ENCODE measurements at regions not wholly inside any gene's neighbourhood (a gene's known extent, or its start where the extent isn't known, plus 50 kb on each side); places are given as distances from the start of the nearest gene placed in this dataset.
A peak's percentile ranks its signal among the peaks of the same experiment; 100 is the strongest.

DNA sequence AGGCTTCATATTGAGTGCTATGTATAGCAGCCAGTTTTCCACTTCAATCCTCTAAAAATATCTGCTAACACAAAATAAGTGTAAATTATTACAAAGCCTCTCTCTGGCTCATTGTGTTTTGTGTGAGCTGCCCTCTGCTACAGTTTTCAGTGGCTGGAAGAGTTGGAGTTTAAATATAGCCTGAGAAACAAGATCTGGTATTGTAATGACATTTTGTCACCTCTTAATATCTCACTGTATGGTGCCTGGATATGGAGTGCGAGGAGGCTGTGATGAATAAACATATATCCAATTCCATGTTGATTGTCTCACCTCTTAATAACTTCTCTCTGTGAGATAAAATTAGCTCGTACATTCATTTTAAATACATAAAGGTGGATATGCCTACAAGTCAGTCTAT lies 269.7 kb downstream of the FLRT2 start:
- DNase-seq, result no peak

GRCh38 chr14:85798856-85799255 lies 268.9 kb downstream of the FLRT2 start:
- peak; percentile 63 for DNase-seq

DNA sequence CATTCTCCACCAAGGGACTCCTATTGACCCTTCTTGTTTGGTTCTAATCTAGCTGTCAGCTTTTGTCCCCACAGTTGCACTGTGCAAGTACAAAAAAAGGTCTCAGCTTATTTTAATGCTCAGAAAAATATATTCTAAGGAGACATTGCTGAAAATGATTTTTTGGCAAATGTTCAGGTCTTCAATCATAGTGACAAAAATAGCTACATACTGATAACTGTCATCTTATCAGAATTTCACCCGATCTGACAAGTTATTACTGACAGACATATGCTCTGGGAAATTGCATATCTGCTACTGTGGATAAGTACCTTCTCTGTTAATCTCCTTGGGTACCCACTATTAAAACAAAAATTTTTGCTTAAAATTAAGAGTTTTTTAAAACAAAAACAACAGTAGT lies 263.6 kb downstream of the FLRT2 start:
- DNase-seq, result no peak

GRCh38 chr14:85789506-85789905 lies 259.6 kb downstream of the FLRT2 start:
- no peak for DNase-seq

DNA sequence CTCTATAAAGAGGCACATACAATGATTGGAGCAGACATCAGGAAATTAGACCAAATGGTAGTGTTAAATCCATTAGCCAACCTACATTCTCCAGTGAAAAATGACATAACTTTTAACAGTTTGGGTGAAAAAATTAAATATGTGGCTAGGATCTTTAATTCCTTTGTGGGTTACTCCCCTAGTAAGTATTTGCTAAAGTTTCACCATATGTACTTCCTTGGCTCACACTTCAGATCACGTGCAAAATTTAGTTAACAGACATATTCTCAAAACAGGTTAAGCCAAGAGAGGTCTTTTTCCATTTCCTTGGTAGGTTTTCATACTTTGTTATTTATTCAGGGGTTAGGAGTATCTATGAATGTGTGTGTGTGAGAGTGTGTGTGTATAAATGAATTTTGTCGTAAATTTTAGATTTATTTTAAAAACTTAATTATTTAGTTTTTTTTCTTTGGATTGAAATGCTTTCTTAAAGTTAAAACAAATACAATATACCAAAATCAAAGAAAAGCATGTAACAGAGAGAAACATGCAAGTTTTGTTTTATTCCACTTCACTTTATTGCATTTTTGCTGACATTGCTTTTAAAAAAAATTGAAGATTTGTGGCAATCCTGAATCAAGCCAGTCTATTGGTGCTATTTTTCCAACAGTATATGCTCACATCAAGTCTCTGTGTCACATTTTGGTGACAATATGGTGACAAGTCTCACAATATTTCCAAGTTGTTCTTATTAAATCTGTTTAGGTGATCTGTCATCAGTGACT lies 258.7 kb downstream of the FLRT2 start:
- DNase-seq, result no peak

DNA sequence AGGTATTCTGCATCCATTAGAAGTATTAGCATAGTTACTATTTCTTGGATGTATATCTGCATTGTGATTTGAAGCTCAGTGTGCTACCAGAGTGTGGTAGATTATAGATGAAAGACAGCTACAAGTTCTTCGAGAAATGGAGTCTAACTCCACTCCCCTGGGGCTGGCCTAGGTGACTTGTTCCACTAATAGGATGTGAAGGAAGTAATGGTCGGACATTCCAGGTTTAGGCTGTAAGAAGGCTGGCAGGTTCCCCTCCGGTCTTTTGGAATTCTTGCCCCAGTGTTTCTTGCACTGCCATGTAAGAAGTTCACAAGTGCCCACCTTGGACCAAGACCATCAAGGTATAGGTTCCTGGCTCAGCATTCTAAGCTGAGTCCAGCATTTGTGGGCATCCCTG lies 236.4 kb downstream of the FLRT2 start:
- DNase-seq, result no peak

GRCh38 chr14:85764822-85765221 lies 234.9 kb downstream of the FLRT2 start:
- peak; percentile 73 for DNase-seq

- DNase-seq, result peak; percentile 68
Observed at GRCh38 chr14:85762526-85762925, 232.6 kb downstream of the FLRT2 start.

- DNase-seq, result no peak
Observed at GRCh38 chr14:85752175-85752574, 222.2 kb downstream of the FLRT2 start.

- DNase-seq, result no peak
Observed at GRCh38 chr14:85744573-85744972, 214.6 kb downstream of the FLRT2 start.

GRCh38 chr14:85732031-85732430 lies 202.1 kb downstream of the FLRT2 start:
- no peak for DNase-seq

- peak; percentile 71 for DNase-seq
Observed at GRCh38 chr14:85731186-85731585, 201.2 kb downstream of the FLRT2 start.

DNA sequence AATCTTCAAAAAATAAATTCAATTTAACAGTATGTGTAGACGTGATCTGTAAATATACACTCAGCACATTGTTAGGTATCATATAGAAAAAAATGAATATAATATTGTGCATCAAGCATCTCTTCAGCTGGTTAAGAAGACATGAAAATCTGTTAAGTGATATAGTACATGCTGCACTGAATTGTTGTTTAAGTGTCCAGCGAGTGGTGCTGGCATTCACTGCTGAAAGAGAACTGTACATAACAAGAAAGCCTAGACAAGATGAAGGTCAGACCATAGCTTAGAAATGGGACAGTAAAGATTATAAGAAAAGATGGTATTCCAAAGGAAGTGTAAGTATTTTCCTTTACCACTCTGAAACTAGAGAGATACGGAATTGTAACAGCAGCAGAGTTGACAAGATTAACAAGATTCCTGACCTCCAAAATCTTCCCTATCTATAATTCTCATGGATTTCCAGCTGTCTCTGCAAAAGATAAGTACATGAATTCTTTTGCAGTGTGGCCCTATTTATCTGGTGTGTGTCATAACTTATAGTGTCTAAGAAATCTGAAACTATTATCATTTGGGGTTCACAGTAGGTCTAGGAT lies 198.6 kb downstream of the FLRT2 start:
- DNase-seq, result no peak

DNA sequence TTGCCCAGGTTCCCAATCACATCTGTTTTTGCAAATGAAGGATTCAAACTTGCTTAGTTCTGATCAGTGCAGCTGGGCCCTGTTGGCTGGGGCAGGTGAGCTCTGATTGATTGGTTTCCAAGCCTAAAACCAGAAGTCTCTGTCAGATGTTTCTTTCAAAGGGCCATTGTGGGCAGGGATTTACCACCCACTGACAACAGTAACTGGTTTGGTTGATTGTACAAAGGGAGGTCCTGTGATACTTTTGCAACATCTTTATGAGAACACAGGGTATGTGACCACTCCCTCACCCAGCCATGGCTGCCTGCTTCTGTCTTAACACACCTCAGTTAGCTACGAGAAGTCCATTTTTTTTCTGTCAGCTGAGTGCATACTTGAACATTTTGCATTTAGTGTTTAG lies 184.1 kb downstream of the FLRT2 start:
- no peak for DNase-seq

- no peak for DNase-seq
Observed at GRCh38 chr14:85711620-85712019, 181.7 kb downstream of the FLRT2 start.
